H1 (cell line): ENCODE measurements at regions not wholly inside any gene's neighbourhood (a gene's known extent, or its start where the extent isn't known, plus 50 kb on each side); places are given as distances from the start of the nearest gene placed in this dataset.

Experiments used
- ATF2 ChIP-seq: IDR thresholded peaks from 2 replicates; pipeline ENCODE4 v1.6.1; 2012; ENCODE audit warnings: low read length, inconsistent platforms
- CHD7 ChIP-seq: fragments of 300-600 bp; sonication (generic); IDR thresholded peaks from 2 replicates; pipeline ENCODE4 v1.7.1; 2012; ENCODE audit warnings: low read length, moderate library complexity, mild to moderate bottlenecking, inconsistent platforms; ENCODE audit not compliant: insufficient replicate concordance
- SP4 ChIP-seq: IDR thresholded peaks from 2 replicates; pipeline ENCODE4 v1.6.1; 2012; ENCODE audit warnings: low read length, inconsistent platforms
- ZNF274 ChIP-seq: IDR thresholded peaks from 2 replicates; pipeline ENCODE4 v1.7.0; 2012; ENCODE audit warnings: low read length, borderline replicate concordance; ENCODE audit errors: extremely low read depth

- no peak for TF ChIP-seq CHD7
- no peak for TF ChIP-seq ATF2
- no peak for TF ChIP-seq SP4
- no peak for TF ChIP-seq ZNF274
These were observed 77.2 kb upstream of the RASGRF1 start (continued) for GRCh38 chr15:79167776-79168175.
